CD14-positive monocyte (primary cell): ENCODE measurements at regions not wholly inside any gene's neighbourhood (a gene's known extent, or its start where the extent isn't known, plus 50 kb on each side); places are given as distances from the start of the nearest gene placed in this dataset.

Source experiments
- DNase-seq, 3 donors: peaks; one replicate each; pipeline ENCODE4 v3.0.0-alpha.2; 2011 to 2022
- H2AFZ ChIP-seq: 2 replicates; pipeline ENCODE4 v1.6.0; 2012; ENCODE audit warnings: mild to moderate bottlenecking, low read depth, low read length, inconsistent platforms; ENCODE audit not compliant: insufficient read depth, poor library complexity, severe bottlenecking
- H3K27ac ChIP-seq, 2 donors: 1 replicate in 1 of 2; 2 replicates in 1 of 2; pipeline ENCODE4 v1.5.1; 2012 to 2013; ENCODE audit warnings: low read length in 2 of 2, control low read depth in 1 of 2, inconsistent platforms in 1 of 2, low read depth in 1 of 2, mild to moderate bottlenecking in 1 of 2
- H3K27me3 ChIP-seq, 2 donors: one replicate each; pipeline versions ENCODE4 v1.6.0 to v1.6.1; 2011 to 2013; ENCODE audit warnings: low read length in 2 of 2; ENCODE audit not compliant: control insufficient read depth in 2 of 2, insufficient read depth in 2 of 2
- H3K36me3 ChIP-seq, 2 donors: replicated peaks in 1 of 2; 1 replicate in 1 of 2; 2 replicates in 1 of 2; pipeline versions ENCODE4 v1.5.1 to v1.6.1; 2012 to 2013; ENCODE audit warnings: low read length in 2 of 2, control low read depth in 1 of 2, inconsistent platforms in 1 of 2, mild to moderate bottlenecking in 1 of 2; ENCODE audit not compliant: insufficient read depth in 2 of 2, control insufficient read depth in 1 of 2
- H3K4me1 ChIP-seq, 2 donors: 1 replicate in 1 of 2; 2 replicates in 1 of 2; pipeline versions ENCODE4 v1.5.1 to v1.6.1; 2012 to 2013; ENCODE audit warnings: low read length in 2 of 2, control low read depth in 1 of 2, inconsistent platforms in 1 of 2, mild to moderate bottlenecking in 1 of 2, moderate library complexity in 1 of 2; ENCODE audit not compliant: insufficient read depth in 2 of 2, control insufficient read depth in 1 of 2
- H3K4me2 ChIP-seq: replicated peaks from 2 replicates; pipeline ENCODE3; 2012; ENCODE audit warnings: low read length, moderate library complexity, mild to moderate bottlenecking; ENCODE audit not compliant: poor library complexity, severe bottlenecking; ENCODE audit errors: extremely low read depth
- H3K4me3 ChIP-seq, 3 experiments: fragments of 200-600 bp in 1 of 3; sonication (generic) in 1 of 3; replicated peaks in 1 of 3; 1 replicate in 2 of 3; 2 replicates in 1 of 3; pipeline ENCODE4 v1.5.1; 2011 to 2013; ENCODE audit warnings: low read length in 3 of 3, mild to moderate bottlenecking in 3 of 3, control low read depth in 2 of 3, low read depth in 2 of 3, inconsistent platforms in 1 of 3, moderate library complexity in 1 of 3
- H3K79me2 ChIP-seq: 2 replicates; pipeline ENCODE4 v1.6.0; 2012; ENCODE audit warnings: mild to moderate bottlenecking, control low read depth, inconsistent platforms, low read length, moderate library complexity; ENCODE audit not compliant: insufficient read depth
- H3K9ac ChIP-seq: 2 replicates; pipeline ENCODE4 v1.6.0; 2017; ENCODE audit warnings: low read length, mild to moderate bottlenecking; ENCODE audit not compliant: insufficient read depth, poor library complexity, severe bottlenecking
- H3K9me3 ChIP-seq, 2 donors: replicated peaks in 1 of 2; 1 replicate in 1 of 2; 2 replicates in 1 of 2; pipeline versions ENCODE4 v1.5.1 to v1.6.1; 2012 to 2013; ENCODE audit warnings: low read length in 2 of 2, control low read depth in 1 of 2; ENCODE audit not compliant: control insufficient read depth in 1 of 2, insufficient read depth in 1 of 2
- H4K20me1 ChIP-seq: 2 replicates; pipeline ENCODE4 v1.6.0; 2012; ENCODE audit warnings: mild to moderate bottlenecking, low read length, control low read depth, moderate library complexity; ENCODE audit not compliant: insufficient read depth
- H3K27ac Mint-ChIP-seq, 7 donors: one replicate each; pipeline ENCODE4 v1.8.0; 2020; ENCODE audit warnings: mild to moderate bottlenecking in 7 of 7, mixed read lengths in 7 of 7, moderate library complexity in 6 of 7, inconsistent platforms in 2 of 7
- H3K27me3 Mint-ChIP-seq, 3 donors: one replicate each; pipeline ENCODE4 v1.8.0; 2021 to 2022; ENCODE audit warnings: low read depth in 3 of 3, mild to moderate bottlenecking in 3 of 3, mixed read lengths in 3 of 3, moderate library complexity in 3 of 3, inconsistent platforms in 1 of 3
- H3K36me3 Mint-ChIP-seq, 2 donors: one replicate each; pipeline ENCODE4 v1.8.0; 2020; ENCODE audit warnings: mixed read lengths in 2 of 2, inconsistent platforms in 1 of 2, mild to moderate bottlenecking in 1 of 2
- H3K4me1 Mint-ChIP-seq: one replicate; pipeline ENCODE4 v1.8.0; 2020; ENCODE audit warnings: mild to moderate bottlenecking, mixed read lengths
- H3K4me3 Mint-ChIP-seq, 2 donors: one replicate each; pipeline ENCODE4 v1.8.0; 2020; ENCODE audit warnings: mild to moderate bottlenecking in 2 of 2, mixed read lengths in 2 of 2, moderate library complexity in 1 of 2
- H3K9me3 Mint-ChIP-seq, 7 donors: one replicate each; pipeline ENCODE4 v1.8.0; 2020 to 2022; ENCODE audit warnings: mixed read lengths in 7 of 7, mild to moderate bottlenecking in 6 of 7, moderate library complexity in 6 of 7, inconsistent platforms in 2 of 7
- CTCF ChIP-seq: fragments of 200-600 bp; IDR thresholded peaks from one replicate; pipeline ENCODE4 v1.8.0; 2022; ENCODE audit warnings: antibody characterized with exemption, mild to moderate bottlenecking
- WGBS: methylation state at CpG from one replicate; pipeline ENCODE4 v1.1.5; 2013; ENCODE audit warnings: missing lambda C conversion rate; ENCODE audit not compliant: insufficient coverage; 5-methylcytosine and 5-hydroxymethylcytosine counted together
- intact Hi-C, 2 donors: fragments of 100-400 bp; cut with micrococcal nuclease; formaldehyde crosslinking; loops; one replicate each; pipeline versions ENCODE4 v1.15.0 to v1.15.1; 2023

GRCh38 chr22:34849965-34850364 is 216.0 kb upstream of the ISX start:
- H4K20me1 ChIP-seq, result no peaks in the 10 kb centered on the region
- H3K4me3 Mint-ChIP-seq, result no peak overlapping the region
- H3K4me1 Mint-ChIP-seq, result no peaks in the 10 kb centered on the region
- H2AFZ ChIP-seq, result no peak overlapping the region
- TF ChIP-seq CTCF, result no peak
- intact Hi-C loops, result no loop called here
- peaks cover 0 to 6% (median 2%) of the 10 kb centered on the region in 7 donors for H3K9me3 Mint-ChIP-seq
- peaks cover 0 to 4% (median 0%) of the 10 kb centered on the region in 3 donors for H3K27me3 Mint-ChIP-seq
- H3K27me3 ChIP-seq, result no peaks in the 10 kb centered on the region
- no peak overlapping the region for H3K27ac Mint-ChIP-seq
- H3K4me1 ChIP-seq, result no peaks in the 10 kb centered on the region
- H3K9me3 ChIP-seq, result no peaks in the 10 kb centered on the region
- no peak overlapping the region for H3K4me2 ChIP-seq
- no peaks in the 10 kb centered on the region for H3K36me3 Mint-ChIP-seq
- H3K79me2 ChIP-seq, result no peaks in the 10 kb centered on the region
- H3K9ac ChIP-seq, result no peak overlapping the region
- H3K36me3 ChIP-seq, result no peaks in the 10 kb centered on the region
- no peak overlapping the region for H3K4me3 ChIP-seq
- 68% methylated on average over 3 of the region's 4 CpGs for WGBS
- no peak overlapping the region for H3K27ac ChIP-seq
- no peak for DNase-seq

GRCh38 chr22:34851918-34852662 is 213.9 kb upstream of the ISX start:
- Histone ChIP-seq H4K20me1 (no peaks in the 10 kb centered on the region), H2AFZ (no peak overlapping the region), H3K4me1 (no peaks in the 10 kb centered on the region), H3K4me2 (no peak overlapping the region), H3K79me2 (no peaks in the 10 kb centered on the region), H3K27me3 (no peaks in the 10 kb centered on the region), H3K27ac (no peak overlapping the region), H3K4me3 (no peak overlapping the region), H3K9ac (no peak overlapping the region), H3K9me3 (no peaks in the 10 kb centered on the region), H3K36me3 (no peaks in the 10 kb centered on the region)
- 100% methylated on average over 1 of the region's 4 CpGs for WGBS
- peaks cover 0 to 4% (median 0%) of the 10 kb centered on the region in 3 donors for H3K27me3 Mint-ChIP-seq
- TF ChIP-seq CTCF, result no peak
- peaks cover 0 to 6% (median 2%) of the 10 kb centered on the region in 7 donors for H3K9me3 Mint-ChIP-seq
- no peak overlapping the region for H3K27ac Mint-ChIP-seq
- H3K36me3 Mint-ChIP-seq, result no peaks in the 10 kb centered on the region
- no peaks in the 10 kb centered on the region for H3K4me1 Mint-ChIP-seq
- DNase-seq, result no peak
- no peak overlapping the region for H3K4me3 Mint-ChIP-seq
- intact Hi-C loops, result no loop called here
